ENCODE measurements at regions not wholly inside any gene's neighbourhood (a gene's known extent, or its start where the extent isn't known, plus 50 kb on each side); places are given as distances from the start of the nearest gene placed in this dataset.
"Not testable (repeated sequence)": the region's sequence is repeated elsewhere in the genome, so short reads cannot be mapped to it uniquely, and the experiment has no call there.

GRCh38 chr20:26008026-26008425 lies 311.4 kb upstream of the ZNF337 start:
- intact Hi-C loops (cut with micrococcal nuclease; ENCODE audit: unreplicated experiment); H3K27me3 Mint-ChIP-seq (ENCODE audit: insufficient read depth, unreplicated experiment); BruUV-seq (replicated peaks); DNase-seq; H3K9me3 Mint-ChIP-seq (ENCODE audit: unreplicated experiment); H3K4me1 ChIP-seq; H3K27me3 ChIP-seq (replicated peaks; ENCODE audit: control insufficient read depth, insufficient read depth, low read length); H3K4me3 ChIP-seq (ENCODE audit: low read depth, low read length); H3K27ac Mint-ChIP-seq (ENCODE audit: unreplicated experiment); H3K36me3 ChIP-seq (ENCODE audit: control insufficient read depth, insufficient read depth, low read length); H3K9me3 ChIP-seq; H3K4me1 Mint-ChIP-seq (ENCODE audit: low read depth, unreplicated experiment); CTCF ChIA-PET; H3K4me3 Mint-ChIP-seq (ENCODE audit: unreplicated experiment); POLR2A ChIA-PET: not testable (repeated sequence)
- H3K36me3 Mint-ChIP-seq (ENCODE audit: insufficient read depth, unreplicated experiment), result peaks cover 15% of the 10 kb centered on the region

- BruUV-seq (replicated peaks); H3K27me3 ChIP-seq (replicated peaks; ENCODE audit: control insufficient read depth, insufficient read depth, low read length); H3K4me3 Mint-ChIP-seq (ENCODE audit: unreplicated experiment); intact Hi-C loops (cut with micrococcal nuclease; ENCODE audit: unreplicated experiment); H3K27me3 Mint-ChIP-seq (ENCODE audit: insufficient read depth, unreplicated experiment); H3K27ac Mint-ChIP-seq (ENCODE audit: unreplicated experiment); H3K36me3 ChIP-seq (ENCODE audit: control insufficient read depth, insufficient read depth, low read length); H3K4me3 ChIP-seq (ENCODE audit: low read depth, low read length); H3K9me3 ChIP-seq; H3K9me3 Mint-ChIP-seq (ENCODE audit: unreplicated experiment); CTCF ChIA-PET; H3K4me1 Mint-ChIP-seq (ENCODE audit: low read depth, unreplicated experiment); H3K4me1 ChIP-seq; DNase-seq; POLR2A ChIA-PET: not testable (repeated sequence)
- H3K36me3 Mint-ChIP-seq (ENCODE audit: insufficient read depth, unreplicated experiment), result peaks cover 15% of the 10 kb centered on the region
These were observed 309.5 kb upstream of the ZNF337 start for GRCh38 chr20:26006164-26006563.

- H3K9me3 ChIP-seq; H3K27me3 ChIP-seq (replicated peaks; ENCODE audit: control insufficient read depth, insufficient read depth, low read length); DNase-seq; H3K4me3 ChIP-seq (ENCODE audit: low read depth, low read length); BruUV-seq (replicated peaks); H3K36me3 ChIP-seq (ENCODE audit: control insufficient read depth, insufficient read depth, low read length); POLR2A ChIA-PET; H3K4me1 ChIP-seq; H3K27ac Mint-ChIP-seq (ENCODE audit: unreplicated experiment); H3K9me3 Mint-ChIP-seq (ENCODE audit: unreplicated experiment); H3K36me3 Mint-ChIP-seq (ENCODE audit: insufficient read depth, unreplicated experiment); intact Hi-C loops (cut with micrococcal nuclease; ENCODE audit: unreplicated experiment); H3K4me3 Mint-ChIP-seq (ENCODE audit: unreplicated experiment); CTCF ChIA-PET; H3K27me3 Mint-ChIP-seq (ENCODE audit: insufficient read depth, unreplicated experiment); H3K4me1 Mint-ChIP-seq (ENCODE audit: low read depth, unreplicated experiment): not testable (repeated sequence)
These were observed 307.3 kb upstream of the ZNF337 start for GRCh38 chr20:26003959-26004358.

GRCh38 chr20:25997367-25998038 lies 300.9 kb upstream of the ZNF337 start:
- H3K27ac Mint-ChIP-seq (ENCODE audit: unreplicated experiment); H3K4me1 Mint-ChIP-seq (ENCODE audit: low read depth, unreplicated experiment); H3K9me3 Mint-ChIP-seq (ENCODE audit: unreplicated experiment); H3K4me3 ChIP-seq (ENCODE audit: low read depth, low read length); POLR2A ChIA-PET; CTCF ChIA-PET; BruUV-seq (replicated peaks); DNase-seq; H3K27me3 Mint-ChIP-seq (ENCODE audit: insufficient read depth, unreplicated experiment); H3K36me3 ChIP-seq (ENCODE audit: control insufficient read depth, insufficient read depth, low read length); H3K36me3 Mint-ChIP-seq (ENCODE audit: insufficient read depth, unreplicated experiment); intact Hi-C loops (cut with micrococcal nuclease; ENCODE audit: unreplicated experiment); H3K27me3 ChIP-seq (replicated peaks; ENCODE audit: control insufficient read depth, insufficient read depth, low read length); H3K4me1 ChIP-seq; H3K4me3 Mint-ChIP-seq (ENCODE audit: unreplicated experiment); H3K9me3 ChIP-seq: not testable (repeated sequence)

- Mint-ChIP-seq H3K4me3 (ENCODE audit: unreplicated experiment) (no peak overlapping the region), H3K27me3 (ENCODE audit: insufficient read depth, unreplicated experiment) (no peaks in the 10 kb centered on the region), H3K27ac (ENCODE audit: unreplicated experiment) (peak overlapping the region; percentile 8), H3K9me3 (ENCODE audit: unreplicated experiment) (no peaks in the 10 kb centered on the region), H3K36me3 (ENCODE audit: insufficient read depth, unreplicated experiment) (no peaks in the 10 kb centered on the region), H3K4me1 (ENCODE audit: low read depth, unreplicated experiment) (peaks cover 6% of the 10 kb centered on the region)
- no peaks in the 10 kb centered on the region for H3K9me3 ChIP-seq
- TF ChIP-seq CTCF (IDR thresholded peaks at IDR 0.05; ENCODE audit: insufficient read depth in 1 of 2, low read depth in 1 of 2, low read length in 1 of 2, severe bottlenecking in 1 of 2, unreplicated experiment in 1 of 2), result no peak
- no peaks in the 10 kb centered on the region for H3K27me3 ChIP-seq (replicated peaks; ENCODE audit: control insufficient read depth, insufficient read depth, low read length)
- no peak for DNase-seq
- ChIA-PET POLR2A (no interaction called here), CTCF (no interaction called here)
- H3K4me1 ChIP-seq, result no peaks in the 10 kb centered on the region
- no TSS peak for BruUV-seq (replicated peaks)
- intact Hi-C loops (cut with micrococcal nuclease; ENCODE audit: unreplicated experiment), result no loop called here
- H3K4me3 ChIP-seq (ENCODE audit: low read depth, low read length), result no peak overlapping the region
- no peaks in the 10 kb centered on the region for H3K36me3 ChIP-seq (ENCODE audit: control insufficient read depth, insufficient read depth, low read length)
These were observed 295.5 kb upstream of the ZNF337 start for GRCh38 chr20:25992146-25992545.
